HG02840 (cell line): ENCODE measurements at regions not wholly inside any gene's neighbourhood (a gene's known extent, or its start where the extent isn't known, plus 50 kb on each side); places are given as distances from the start of the nearest gene placed in this dataset.
"Not testable (repeated sequence)": the region's sequence is repeated elsewhere in the genome, so short reads cannot be mapped to it uniquely, and the experiment has no call there.

Experiments
- ATAC-seq: cut with Tn5 transposase; IDR thresholded peaks from one replicate; pipeline ENCODE4 v1.9.1; 2021; ENCODE audit warnings: mild to moderate bottlenecking, moderate library complexity, moderate number of reproducible peaks; ENCODE audit not compliant: unreplicated experiment, low FRiP score

DNA sequence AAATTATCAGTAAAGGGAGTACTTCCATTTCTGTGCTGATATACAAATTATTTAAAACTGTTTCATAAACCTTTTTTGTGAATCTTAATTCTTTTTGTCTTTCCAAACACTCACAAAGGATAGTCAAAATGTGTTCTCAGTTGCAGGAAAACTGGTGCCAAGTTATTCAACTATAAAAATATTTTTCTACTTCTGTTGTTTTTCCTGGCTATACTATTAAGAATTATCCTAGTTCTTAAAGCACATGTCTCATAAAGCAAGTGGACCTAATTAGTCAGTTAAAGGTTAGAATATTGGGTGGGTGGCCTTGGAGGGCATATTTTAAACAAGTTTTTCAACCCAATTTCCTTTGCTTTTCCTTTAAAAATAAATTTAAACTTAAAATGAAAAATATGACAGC, 1460.3 kb upstream of the SLC10A2 start:
- no peak for ATAC-seq

DNA sequence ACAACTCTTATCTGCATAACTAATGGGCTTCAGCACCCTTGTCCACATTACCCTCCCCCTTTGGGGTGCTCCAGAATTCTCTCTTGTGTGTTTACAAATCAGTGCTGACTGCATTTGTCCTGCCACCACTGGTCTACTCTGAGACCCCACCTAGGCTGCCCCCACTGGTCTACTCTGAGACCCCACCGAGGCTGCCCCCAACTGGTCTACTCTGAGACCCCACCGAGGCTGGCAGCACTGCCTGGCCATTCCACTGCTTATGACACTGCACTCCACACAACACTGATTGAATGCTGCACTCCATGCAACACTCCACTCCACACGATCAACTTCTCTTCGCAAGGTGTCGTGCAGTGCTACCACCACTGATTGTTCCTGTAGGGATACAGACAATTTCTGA, 1459.2 kb upstream of the SLC10A2 start:
- ATAC-seq: no peak

DNA sequence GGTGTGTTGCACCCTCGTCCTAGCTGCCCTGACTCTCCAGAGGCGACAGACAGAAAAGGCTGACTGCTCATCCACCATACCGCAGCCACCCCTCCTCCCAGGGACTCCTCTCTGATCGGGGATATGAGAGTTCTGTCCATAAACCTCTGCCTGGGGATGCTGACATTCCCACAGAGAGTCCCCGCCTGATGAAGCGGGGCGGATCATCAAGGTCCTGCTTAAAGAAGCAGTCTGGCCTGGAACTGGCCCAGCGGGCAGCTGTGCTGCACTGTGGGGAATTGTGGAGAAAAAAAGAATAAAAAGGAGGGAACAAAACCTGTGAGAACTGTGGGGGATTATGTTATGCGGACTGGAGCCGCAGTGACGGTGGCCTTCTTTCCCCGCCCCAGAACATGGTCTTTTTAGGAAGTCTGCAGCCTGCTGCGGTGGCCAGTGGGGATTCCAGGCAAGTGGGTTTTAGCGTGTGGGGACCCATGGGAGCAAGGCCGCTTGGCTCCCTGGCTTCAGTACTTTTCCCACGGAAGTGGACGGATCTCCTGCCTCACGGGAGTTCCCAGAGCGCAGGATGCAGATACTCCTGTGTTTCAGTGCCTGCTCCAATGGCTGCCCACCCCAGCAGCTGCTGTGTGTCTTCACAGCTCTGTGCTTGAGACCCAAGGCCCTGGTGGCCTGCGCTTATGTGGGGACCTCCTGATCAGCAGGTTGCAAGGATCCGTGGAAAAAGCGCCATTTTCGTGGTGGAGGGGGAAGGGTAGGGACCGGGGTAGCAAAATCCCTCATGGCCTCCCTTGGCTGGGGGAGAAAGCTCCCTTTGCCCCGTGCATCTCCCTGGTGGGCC, 1456.2 kb upstream of the SLC10A2 start:
- no peak for ATAC-seq

DNA sequence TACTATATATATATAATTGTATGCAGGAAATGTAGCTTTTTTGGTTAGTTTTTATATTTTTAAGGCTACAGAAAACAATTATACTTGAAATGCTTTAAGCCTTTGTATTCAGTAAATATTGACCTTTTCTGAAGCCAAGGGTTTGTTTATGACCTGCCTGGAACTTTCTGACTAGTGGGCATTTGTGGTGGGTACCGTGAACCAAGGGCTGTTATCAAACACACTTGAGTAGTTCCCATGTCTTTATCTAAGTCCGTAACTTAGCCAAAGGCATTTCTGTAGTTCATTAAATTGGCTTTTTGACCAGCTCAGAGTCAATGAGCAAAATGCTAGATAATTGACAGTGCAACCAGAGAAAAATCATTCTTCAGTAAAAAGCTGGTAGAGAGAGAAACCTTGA, 1444.2 kb upstream of the SLC10A2 start:
- no peak for ATAC-seq

DNA sequence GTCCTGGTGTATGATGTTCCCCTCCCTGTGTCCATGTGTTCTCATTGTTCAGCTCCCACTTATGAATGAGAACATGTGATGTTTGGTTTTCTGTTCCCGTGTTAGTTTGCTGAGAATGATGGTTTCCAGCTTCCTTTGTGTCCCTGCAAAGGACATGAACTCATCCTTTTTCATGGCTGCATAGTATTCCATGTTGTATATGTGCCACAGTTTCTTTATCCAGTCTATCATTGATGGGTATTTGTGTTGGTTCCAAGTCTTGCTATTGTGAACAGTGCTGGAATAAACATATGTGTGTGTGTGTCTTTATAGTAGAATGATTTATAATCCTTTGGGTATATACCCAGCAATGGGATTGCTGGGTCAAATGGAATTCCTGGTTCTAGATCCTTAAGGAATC, 1427.3 kb upstream of the SLC10A2 start:
- not testable (repeated sequence) for ATAC-seq

DNA sequence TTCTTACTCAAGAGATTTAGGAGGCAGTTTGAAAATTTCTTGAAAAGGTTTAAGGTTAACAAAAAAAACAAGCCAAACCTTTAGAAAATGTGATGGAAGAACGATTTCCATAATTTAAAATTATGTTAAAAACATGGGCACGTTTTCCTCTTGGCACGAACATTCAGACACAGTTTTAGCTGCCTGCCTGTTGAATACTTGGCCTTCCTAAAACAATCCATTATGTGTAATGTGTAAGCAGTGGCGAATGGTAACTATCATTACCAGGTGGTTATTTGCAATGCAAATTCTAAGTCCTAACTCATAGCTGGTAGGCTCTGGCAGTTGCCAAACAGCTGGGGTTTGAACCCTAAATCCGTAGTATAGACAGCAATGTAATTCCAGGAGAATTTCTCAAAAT, 1425.7 kb upstream of the SLC10A2 start:
- ATAC-seq: no peak

DNA sequence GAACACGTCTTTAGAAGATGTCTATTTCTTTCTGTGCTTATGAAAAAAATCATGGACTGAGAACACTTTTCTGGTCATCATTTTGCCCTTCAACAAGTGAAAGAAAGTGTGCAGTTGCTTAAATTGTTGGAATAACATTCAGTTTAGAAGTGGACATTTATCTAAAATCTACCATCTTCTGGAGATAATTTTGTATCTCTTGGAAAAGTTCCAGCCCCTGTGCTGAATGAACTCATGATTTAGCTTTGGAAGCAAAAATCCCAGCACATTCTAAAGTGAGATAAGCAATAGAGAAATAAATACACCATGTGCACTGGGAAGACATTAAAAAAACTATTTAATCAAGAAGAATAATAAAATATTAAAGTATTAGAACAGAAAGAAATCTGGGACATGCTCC, 1420.8 kb upstream of the SLC10A2 start:
- no peak for ATAC-seq

DNA sequence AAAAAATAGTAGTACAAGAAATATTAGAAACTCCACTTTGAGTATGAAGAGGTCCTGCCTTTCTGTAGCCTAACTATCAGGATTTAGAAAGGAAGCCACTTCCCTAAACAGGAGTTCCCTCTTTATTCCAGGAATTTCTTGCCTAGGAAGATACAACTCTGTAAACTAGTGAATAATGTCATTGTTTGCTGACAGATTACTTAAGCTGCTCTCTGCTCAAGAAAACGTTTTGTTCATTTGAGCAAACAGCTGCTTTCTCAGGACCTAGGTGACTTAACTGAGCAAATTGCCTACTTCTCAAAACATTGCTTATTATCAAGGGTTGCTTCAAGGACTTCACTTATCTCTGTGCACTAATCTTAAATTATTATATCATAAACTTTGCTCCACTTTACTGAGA, 1419.4 kb upstream of the SLC10A2 start:
- no peak for ATAC-seq

DNA sequence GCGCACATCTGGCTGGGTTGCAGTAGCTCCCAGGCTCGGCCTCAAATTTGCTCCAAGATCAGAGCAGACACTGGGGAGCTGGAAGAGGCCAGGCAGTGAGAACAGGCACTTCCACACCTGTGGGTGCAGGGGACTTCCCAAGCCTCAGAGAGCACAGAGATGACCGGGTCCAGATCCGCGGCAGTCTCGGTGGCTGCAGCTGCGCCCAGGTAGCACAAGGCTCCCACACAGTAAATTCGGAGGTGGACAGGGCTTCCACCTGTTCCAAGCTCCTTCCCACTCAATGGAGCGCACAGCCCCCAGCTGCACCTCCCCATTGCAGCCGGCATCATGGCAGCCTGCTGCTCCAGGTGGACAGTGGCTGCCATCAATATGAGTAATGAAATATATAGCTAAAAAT, 1417.4 kb upstream of the SLC10A2 start:
- ATAC-seq: no peak

DNA sequence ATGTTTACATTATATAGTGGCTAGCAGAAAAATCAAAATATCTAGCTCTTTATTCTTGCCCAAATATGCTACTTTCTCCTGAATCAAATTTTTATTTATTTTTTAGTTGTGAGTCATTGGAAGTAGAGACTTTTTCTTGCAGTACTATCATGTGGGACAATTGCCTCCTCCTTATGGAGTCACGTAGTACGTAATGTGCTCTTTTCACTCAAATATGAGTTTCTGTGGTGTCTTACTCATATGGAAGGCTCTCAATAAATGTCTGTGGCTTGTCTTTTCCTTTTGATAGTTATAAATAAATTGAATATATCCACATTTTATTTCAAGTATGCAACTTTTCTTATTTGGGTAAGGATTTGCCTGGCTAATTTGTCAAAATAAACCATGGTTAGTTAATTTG, 1411.0 kb upstream of the SLC10A2 start:
- ATAC-seq: no peak

DNA sequence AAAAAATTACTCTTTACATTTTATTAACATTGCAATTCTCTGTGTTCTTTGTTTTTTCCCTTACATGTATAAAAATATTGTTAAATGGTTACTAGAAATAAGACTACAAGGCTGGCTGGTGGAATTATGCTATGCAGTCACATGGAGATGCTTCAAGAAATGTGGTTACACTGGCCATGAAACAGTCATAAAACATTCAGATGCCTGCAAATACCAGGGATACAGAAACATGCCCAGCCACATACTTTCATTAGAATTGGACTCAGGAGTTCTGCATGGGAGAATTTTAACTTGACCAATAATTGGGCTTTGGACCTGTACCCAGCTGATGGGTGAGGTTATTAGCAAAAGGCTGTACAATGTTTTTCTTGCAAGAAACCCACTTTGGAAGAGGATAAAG, 1407.7 kb upstream of the SLC10A2 start:
- ATAC-seq: no peak

DNA sequence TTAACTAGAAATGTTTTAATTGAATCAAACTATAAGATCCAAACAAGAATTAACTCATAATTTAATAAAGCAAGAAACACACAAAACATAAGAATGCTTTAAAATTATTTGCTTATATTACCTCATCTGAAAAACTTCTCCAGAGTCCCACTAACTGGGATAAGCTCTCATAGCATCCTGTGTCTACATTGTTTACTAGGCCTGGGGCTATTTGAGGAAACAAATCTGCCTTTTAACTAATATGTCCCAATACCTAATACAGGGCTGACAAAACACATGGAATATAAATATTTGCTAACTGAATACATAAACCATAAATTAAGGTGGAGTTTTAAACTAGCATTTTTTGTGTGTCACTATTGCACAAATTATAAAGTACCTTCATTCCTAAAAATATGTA, 1399.8 kb upstream of the SLC10A2 start:
- ATAC-seq: no peak

DNA sequence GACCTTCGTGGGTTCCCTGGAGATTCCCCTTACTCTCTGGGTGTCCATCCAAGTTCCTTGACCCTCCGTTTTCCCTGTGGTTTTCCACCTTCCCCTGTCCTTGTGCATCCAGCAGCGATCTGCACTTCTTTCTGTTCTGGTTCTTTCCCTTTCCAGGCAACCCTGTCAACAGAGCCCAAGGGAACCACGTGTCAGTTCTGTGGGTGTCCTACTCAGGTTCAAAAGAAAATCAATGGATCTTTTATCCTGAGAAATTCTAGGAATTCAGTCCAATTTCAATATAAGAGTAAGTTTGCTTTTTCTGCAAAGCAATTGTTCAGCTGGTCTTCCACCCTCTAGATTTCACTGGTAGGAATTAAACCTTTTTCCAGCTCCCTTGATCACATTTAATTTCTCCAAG, 1394.8 kb upstream of the SLC10A2 start:
- no peak for ATAC-seq

DNA sequence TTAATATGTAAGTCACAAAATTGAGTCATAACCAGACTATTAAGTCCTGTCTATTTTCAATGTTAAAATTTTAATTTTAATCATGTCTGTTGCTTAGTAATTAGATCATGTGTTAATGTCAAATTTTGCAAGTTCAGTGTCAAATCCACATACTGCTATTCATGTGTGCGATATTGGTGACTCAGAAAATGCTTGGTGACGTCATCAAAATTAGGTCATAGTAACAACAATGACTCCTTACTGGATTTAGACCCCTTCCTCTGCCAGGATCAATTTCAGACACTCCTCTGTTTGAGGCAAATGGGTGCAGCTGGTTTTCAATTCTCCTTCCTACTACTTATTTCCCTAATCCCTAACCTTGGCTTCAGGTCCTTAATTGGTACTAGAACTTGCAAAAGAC, 1394.3 kb upstream of the SLC10A2 start:
- no peak for ATAC-seq

DNA sequence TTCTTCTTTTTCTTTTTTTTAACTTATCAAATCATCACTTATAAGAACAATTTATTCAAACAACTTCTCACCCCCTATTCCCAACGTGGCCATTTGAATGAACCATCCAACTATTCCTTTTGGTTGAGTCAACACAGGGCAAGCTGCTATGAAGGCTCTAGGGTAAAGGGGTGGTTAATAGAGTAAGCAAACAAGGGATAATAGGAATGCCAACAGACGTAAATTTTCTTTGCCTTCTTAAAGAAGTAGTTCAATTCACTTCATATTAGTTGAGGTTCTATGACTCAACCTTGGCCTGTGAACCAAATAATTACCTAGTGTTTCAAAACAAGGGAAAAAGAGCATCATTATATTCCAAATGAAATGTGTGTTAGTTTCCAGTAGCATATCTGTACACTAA, 1383.8 kb upstream of the SLC10A2 start:
- ATAC-seq: no peak

DNA sequence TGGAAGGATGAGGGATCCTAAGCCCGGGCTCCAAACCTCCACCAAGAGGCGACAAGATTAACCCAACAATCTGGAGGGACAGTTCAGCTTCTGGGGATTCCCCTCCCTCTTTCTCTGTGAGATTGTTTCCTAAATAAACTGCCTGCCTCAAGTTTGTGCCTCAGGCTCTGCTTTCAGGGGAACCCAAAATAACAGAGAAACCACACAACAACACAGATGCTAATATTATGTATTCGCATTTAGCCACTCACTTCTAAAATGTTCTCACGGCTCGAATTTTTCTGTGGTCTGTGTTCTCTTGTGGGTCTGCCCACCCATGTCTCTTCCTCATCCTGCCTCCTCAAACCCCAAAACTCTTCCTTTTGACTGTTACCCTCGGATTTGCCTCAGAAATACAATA, 1381.1 kb upstream of the SLC10A2 start:
- ATAC-seq: no peak

DNA sequence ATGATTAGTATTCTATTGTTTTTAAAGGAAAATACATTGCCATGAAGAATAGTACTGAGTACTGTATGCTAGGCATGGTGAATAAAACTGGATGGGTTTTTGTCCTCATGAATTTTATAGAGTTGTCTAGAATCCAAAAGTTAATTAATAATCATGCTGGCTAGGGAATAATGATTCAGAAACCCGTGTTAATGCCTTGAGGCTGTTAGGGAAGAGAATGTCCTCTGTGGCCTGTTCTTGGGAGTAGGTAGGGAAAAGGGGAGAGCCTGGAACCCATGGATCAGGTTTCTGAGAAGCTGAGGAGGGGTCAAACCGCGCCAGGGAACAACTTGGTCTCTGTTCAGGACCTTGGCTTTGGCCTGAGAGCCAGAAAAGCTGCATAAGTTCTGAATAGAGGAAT, 1376.3 kb upstream of the SLC10A2 start:
- no peak for ATAC-seq

DNA sequence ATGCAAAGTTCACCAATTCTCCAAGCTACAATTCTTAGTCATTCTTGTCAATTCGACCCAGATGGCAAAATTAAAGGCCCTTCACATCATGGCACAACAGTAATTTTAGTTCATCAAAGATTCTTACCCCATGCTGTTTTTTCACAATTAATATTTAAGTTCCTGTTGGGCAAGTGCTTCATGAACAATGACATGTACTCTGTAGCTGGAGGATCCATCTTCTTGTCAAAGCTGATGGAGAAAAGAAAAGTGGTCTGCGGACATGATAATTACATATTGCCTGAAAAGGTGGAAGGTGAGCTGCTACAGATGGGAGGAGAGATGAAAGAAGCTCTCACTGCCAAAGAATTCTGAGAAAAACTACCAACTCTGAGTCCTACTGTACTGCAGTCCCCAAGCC, 1370.3 kb upstream of the SLC10A2 start:
- no peak for ATAC-seq

DNA sequence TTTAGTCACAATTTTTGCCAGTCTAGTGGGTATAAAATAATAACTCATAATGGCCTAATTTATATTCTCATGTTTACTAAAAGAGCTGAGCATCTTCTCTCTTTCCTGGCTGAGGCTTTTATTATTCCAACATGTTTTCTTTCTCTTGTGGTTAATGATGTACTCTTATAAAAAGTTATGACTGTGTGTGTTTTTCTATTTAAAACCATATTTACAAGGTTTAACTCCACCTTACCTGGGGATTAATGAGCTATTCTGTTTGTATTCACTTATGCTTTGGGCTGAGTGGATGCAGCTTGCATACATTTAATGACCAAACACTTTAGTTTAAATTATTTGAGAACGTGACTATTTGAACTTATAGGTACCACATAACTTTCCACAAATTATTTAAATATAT, 1365.7 kb upstream of the SLC10A2 start:
- no peak for ATAC-seq

DNA sequence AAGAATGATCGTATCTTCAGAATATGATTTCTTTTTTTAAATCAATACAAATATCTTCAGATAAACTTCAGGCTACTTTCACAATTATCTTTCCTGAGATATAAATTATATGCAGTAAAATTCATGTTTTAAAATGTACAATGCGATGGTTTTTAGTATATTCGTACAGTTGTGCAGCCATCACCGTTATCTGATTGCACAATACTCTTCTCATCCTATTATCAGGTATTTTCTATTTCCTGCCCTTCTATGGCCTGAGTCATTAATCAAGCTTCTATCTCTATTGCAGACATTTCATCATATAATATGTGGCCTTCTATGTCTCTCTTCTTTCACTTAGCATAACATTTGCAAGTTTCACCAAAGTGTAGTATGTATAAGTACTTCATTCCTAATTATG, 1360.2 kb upstream of the SLC10A2 start:
- ATAC-seq: no peak

DNA sequence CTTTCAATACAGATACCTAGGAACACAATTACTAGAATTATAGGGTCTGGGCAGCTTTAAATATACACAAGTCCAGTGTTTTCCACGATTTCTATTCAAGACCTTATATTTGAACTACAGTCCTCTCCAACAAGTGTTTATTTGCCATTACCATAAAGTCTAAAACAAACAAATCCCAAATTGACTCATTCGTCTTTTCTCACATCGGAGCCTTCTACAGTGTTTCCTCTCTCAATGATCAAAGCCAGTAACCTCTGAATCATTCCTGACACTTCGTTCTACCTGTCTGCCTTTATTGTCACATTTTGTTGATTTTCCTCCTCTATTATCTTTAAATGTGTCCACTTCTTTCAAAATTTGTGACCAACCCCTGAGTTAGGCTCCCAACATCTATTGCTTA, 1356.5 kb upstream of the SLC10A2 start:
- ATAC-seq: no peak

DNA sequence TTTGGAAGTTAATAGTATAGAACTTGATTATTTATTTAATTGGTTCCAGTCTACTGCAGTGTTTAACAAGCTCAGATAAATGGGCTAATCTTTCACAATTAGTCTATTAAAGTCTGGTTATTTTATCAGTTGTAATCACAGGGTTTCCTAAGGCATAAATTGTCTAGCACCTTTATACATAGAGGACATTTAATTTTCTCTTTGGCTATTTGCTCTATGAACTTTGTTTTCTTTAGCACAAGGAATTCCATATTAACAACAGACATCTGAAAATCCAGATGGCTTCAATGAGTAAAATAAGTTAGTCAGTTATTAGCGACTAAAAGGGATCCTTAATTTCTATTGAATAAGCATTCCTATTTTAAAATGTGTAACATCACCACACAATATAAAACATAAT, 1350.8 kb upstream of the SLC10A2 start:
- no peak for ATAC-seq

DNA sequence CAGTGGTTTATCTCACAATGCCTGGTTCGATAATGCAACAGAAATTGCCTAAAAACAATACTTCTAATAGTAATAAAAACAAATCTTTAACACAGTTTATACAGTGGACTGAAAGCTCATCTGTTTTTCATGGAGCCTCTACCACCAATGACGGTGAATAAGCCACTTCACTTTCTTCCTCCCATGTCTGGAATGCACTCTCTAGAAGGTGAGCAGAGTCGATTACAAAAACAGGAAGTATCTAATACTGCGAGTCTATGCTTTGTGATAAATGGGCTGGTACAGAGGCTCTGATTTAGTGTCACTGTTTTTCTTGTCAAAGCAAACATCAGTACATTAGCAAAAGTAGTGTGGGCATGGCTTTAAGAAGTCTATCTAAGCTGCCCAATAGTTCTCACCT, 1348.6 kb upstream of the SLC10A2 start:
- no peak for ATAC-seq
